Progenitor cell of endocrine pancreas (in vitro differentiated cells): ENCODE measurements at regions not wholly inside any gene's neighbourhood (a gene's known extent, or its start where the extent isn't known, plus 50 kb on each side); places are given as distances from the start of the nearest gene placed in this dataset.

Source experiments
- DNase-seq: peaks from one replicate; pipeline ENCODE4 v3.0.0; 2021; ENCODE audit warnings: low spot score; ENCODE audit not compliant: unreplicated experiment
- H3K27ac Mint-ChIP-seq: 2 replicates; pipeline ENCODE4 v1.8.0; 2021; ENCODE audit warnings: mild to moderate bottlenecking, moderate library complexity, mixed read lengths
- H3K27me3 Mint-ChIP-seq: 2 replicates; pipeline ENCODE4 v1.8.0; 2021; ENCODE audit warnings: mixed read lengths
- H3K36me3 Mint-ChIP-seq: 2 replicates; pipeline ENCODE4 v1.8.0; 2022; ENCODE audit warnings: mixed read lengths; ENCODE audit not compliant: insufficient read depth
- H3K4me1 Mint-ChIP-seq: 2 replicates; pipeline ENCODE4 v1.8.0; 2021; ENCODE audit warnings: low read depth, mixed read lengths
- H3K4me3 Mint-ChIP-seq: 2 replicates; pipeline ENCODE4 v1.8.0; 2021; ENCODE audit warnings: low read depth, mild to moderate bottlenecking, moderate library complexity, mixed read lengths
- H3K9me3 Mint-ChIP-seq: 2 replicates; pipeline ENCODE4 v1.8.0; 2021; ENCODE audit warnings: low read depth, mixed read lengths
- TF ChIP-seq, protein P1 (sequence below): fragments of 200-600 bp; sonication (generic); IDR thresholded peaks from one replicate; pipeline ENCODE4 v1.5.0; 2021; ENCODE audit warnings: antibody characterized with exemption, mild to moderate bottlenecking; ENCODE audit not compliant: unreplicated experiment

DNA sequence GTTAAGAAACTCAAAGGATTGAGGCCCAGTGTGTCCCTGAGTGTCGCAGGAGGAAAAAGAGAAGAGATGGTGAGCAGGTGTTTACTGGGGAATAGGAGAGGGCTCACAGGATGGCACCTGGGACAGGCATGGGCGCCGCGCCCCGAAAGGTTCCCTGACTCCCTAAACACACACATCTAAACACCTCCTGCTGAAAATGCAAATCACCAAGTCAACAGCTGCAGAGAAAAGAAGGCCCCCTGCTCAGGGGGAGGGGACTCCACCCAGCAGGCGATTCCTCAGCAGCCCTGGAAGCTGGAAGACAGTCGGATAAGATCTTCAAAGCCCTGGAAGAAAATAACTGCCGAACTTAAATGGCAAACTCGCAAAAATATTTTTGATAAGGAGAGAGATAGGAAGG is 377.2 kb downstream of the BRD1 start:
- Mint-ChIP-seq H3K9me3 (no peaks in the 10 kb centered on the region), H3K36me3 (no peaks in the 10 kb centered on the region), H3K27ac (no peak overlapping the region), H3K4me3 (peak overlapping the region; percentile 17), H3K4me1 (peaks cover 13% of the 10 kb centered on the region), H3K27me3 (peaks cover 57% of the 10 kb centered on the region)
- DNase-seq: no peak
- TF ChIP-seq, protein P1, sequence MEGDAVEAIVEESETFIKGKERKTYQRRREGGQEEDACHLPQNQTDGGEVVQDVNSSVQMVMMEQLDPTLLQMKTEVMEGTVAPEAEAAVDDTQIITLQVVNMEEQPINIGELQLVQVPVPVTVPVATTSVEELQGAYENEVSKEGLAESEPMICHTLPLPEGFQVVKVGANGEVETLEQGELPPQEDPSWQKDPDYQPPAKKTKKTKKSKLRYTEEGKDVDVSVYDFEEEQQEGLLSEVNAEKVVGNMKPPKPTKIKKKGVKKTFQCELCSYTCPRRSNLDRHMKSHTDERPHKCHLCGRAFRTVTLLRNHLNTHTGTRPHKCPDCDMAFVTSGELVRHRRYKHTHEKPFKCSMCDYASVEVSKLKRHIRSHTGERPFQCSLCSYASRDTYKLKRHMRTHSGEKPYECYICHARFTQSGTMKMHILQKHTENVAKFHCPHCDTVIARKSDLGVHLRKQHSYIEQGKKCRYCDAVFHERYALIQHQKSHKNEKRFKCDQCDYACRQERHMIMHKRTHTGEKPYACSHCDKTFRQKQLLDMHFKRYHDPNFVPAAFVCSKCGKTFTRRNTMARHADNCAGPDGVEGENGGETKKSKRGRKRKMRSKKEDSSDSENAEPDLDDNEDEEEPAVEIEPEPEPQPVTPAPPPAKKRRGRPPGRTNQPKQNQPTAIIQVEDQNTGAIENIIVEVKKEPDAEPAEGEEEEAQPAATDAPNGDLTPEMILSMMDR: no peak

DNA sequence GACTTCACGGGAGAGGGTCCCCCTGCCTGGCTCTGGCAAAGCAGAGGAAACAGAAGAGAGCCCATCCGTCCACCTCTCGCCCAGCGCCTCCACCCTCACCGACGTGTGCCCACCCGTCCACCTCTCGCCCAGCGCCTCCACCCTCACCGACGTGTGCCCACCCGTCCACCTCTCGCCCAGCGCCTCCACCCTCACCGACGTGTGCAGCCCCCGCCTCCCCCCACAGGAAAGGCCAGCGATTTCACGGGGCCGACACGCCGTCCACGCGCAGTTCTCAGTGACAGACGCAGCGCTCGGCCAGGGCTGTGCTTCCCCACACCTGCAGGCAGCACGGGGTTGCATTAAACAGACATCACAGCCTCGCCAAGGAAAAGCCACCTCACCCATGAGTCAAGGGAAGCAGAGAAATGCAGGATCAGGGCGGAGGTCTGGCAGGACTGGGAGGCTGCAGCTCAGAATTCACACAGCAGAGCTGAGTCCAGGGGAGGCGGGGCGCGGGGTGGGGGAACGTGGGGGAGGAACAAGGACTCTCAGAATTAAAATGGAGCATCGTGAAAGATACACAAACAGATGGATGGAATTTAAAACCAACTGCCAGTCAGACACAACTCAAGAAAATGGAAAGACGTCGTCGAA is 377.7 kb downstream of the BRD1 start:
- Mint-ChIP-seq H3K9me3 (no peaks in the 10 kb centered on the region), H3K27me3 (peaks cover 55% of the 10 kb centered on the region), H3K4me1 (peaks cover 13% of the 10 kb centered on the region), H3K27ac (no peak overlapping the region), H3K36me3 (no peaks in the 10 kb centered on the region), H3K4me3 (no peak overlapping the region)
- DNase-seq: no peak
- TF ChIP-seq, protein P1: no peak

DNA sequence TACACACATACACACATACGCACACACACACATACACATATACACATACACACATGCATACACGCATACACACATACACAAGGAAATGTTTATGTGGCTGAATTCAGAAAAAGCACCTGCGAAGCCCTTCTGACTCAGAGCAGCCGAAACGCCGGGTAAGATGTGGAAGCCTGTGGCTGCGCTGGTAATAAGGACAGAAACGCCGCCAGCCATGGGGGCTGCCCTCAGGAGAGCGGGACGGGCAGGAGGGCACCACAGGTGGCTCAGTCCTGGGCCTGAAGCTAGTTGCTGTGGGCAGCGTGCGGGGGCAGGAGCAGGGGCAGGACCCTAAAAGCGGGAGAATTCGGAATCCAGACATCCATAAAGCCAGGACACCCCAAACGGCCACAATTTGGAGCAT is 378.3 kb downstream of the BRD1 start:
- Mint-ChIP-seq H3K4me3 (no peak overlapping the region), H3K27ac (no peak overlapping the region), H3K36me3 (no peaks in the 10 kb centered on the region), H3K4me1 (peaks cover 13% of the 10 kb centered on the region), H3K9me3 (no peaks in the 10 kb centered on the region), H3K27me3 (peaks cover 59% of the 10 kb centered on the region)
- no peak for DNase-seq
- TF ChIP-seq, protein P1: no peak

DNA sequence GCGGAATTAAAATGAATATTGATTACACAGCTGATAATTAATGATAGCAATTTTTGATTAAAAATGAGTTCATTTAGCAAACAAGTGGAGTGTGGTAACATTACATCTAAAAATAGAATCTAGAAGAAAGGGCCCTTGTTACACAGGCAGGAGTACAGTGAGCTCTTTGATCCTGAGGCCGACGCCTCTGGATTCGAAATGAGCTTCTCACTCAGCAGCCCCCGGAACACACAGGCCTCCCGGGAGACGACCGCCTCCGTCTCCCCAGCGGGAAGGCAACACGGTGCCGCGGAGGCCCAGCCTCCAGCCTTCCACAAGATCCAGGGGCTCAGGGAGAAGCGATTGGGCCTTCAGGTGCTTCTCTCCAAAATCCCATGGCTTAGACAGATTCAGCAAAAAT is 379.1 kb downstream of the BRD1 start:
- Mint-ChIP-seq H3K9me3 (no peaks in the 10 kb centered on the region), H3K4me1 (peaks cover 13% of the 10 kb centered on the region), H3K36me3 (no peaks in the 10 kb centered on the region), H3K27me3 (peaks cover 60% of the 10 kb centered on the region), H3K4me3 (no peak overlapping the region), H3K27ac (no peak overlapping the region)
- no peak for DNase-seq
- TF ChIP-seq, protein P1: no peak

DNA sequence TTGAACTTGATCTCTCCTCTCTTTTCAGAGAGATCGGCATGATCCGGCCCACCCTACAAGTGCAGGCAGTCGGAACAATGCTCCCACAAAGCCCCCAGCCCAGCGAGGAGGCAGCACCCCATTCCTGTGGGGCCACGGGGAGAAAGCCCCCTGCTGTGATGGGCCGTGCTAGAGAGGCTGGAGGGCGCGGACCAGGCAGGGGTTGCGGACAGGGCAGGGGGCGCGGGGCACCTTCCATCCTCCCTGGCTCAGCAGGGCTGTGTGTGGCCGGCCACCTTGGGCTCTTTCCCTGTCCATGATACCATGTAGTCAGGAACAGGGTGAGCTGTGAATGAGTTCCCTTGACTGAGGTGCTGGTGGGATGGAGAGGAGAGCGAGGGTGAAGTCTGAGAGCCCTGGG is 379.8 kb downstream of the BRD1 start:
- DNase-seq: no peak
- Mint-ChIP-seq H3K27me3 (peaks cover 60% of the 10 kb centered on the region), H3K4me3 (no peak overlapping the region), H3K4me1 (peaks cover 13% of the 10 kb centered on the region), H3K36me3 (no peaks in the 10 kb centered on the region), H3K9me3 (no peaks in the 10 kb centered on the region), H3K27ac (no peak overlapping the region)
- TF ChIP-seq, protein P1: no peak
